ENCODE measurements at regions not wholly inside any gene's neighbourhood (a gene's known extent, or its start where the extent isn't known, plus 50 kb on each side); places are given as distances from the start of the nearest gene placed in this dataset.

- TF ChIP-seq POLR2A (IDR thresholded peaks at IDR 0.05; ENCODE audit: extremely low read depth, insufficient read length) (no peak), MYC (IDR thresholded peaks at IDR 0.05; ENCODE audit: low read depth, low read length) (no peak), MAX (IDR thresholded peaks at IDR 0.05; ENCODE audit: low read depth, low read length) (no peak)
- TF ChIP-seq, protein P1, sequence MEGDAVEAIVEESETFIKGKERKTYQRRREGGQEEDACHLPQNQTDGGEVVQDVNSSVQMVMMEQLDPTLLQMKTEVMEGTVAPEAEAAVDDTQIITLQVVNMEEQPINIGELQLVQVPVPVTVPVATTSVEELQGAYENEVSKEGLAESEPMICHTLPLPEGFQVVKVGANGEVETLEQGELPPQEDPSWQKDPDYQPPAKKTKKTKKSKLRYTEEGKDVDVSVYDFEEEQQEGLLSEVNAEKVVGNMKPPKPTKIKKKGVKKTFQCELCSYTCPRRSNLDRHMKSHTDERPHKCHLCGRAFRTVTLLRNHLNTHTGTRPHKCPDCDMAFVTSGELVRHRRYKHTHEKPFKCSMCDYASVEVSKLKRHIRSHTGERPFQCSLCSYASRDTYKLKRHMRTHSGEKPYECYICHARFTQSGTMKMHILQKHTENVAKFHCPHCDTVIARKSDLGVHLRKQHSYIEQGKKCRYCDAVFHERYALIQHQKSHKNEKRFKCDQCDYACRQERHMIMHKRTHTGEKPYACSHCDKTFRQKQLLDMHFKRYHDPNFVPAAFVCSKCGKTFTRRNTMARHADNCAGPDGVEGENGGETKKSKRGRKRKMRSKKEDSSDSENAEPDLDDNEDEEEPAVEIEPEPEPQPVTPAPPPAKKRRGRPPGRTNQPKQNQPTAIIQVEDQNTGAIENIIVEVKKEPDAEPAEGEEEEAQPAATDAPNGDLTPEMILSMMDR (IDR thresholded peaks at IDR 0.05; ENCODE audit: low read depth, low read length), result no peak
- H3K4me3 ChIP-seq (ENCODE audit: low read depth, low read length), result no peak overlapping the region
- DNase-seq (ENCODE audit: low read depth), result no peak
These were observed 1361.3 kb downstream of the UQCRFS1 start for GRCh38 chr19:27851543-27852060.

DNA sequence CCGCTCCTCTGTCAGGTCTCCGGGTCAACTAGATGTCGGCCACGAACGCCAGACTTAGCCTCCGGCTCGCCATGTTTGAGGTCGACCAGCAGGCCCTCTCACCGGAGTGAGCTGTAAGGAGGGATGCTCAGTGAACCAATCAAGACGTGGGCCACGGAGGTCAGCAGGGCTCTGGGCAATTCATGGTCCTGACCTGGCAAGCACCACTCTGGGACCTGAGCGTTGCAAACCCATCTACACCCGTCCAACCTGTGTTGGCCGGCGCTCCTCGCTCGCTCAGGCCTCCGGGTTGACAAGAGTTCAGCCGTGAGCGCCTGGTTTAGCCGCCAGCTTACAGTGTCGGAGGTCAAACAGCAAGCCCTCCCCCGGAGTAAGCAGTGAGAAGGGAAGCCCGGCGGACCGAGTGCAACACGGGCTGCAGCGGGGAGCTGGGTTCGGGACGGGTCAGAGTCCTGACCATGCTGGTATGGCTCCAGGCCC lies 1361.9 kb downstream of the UQCRFS1 start:
- TF ChIP-seq MYC (IDR thresholded peaks at IDR 0.05; ENCODE audit: low read depth, low read length) (no peak), POLR2A (IDR thresholded peaks at IDR 0.05; ENCODE audit: extremely low read depth, insufficient read length) (no peak), MAX (IDR thresholded peaks at IDR 0.05; ENCODE audit: low read depth, low read length) (no peak)
- TF ChIP-seq, protein P1 (IDR thresholded peaks at IDR 0.05; ENCODE audit: low read depth, low read length), result no peak
- no peak overlapping the region for H3K4me3 ChIP-seq (ENCODE audit: low read depth, low read length)
- no peak for DNase-seq (ENCODE audit: low read depth)

DNA sequence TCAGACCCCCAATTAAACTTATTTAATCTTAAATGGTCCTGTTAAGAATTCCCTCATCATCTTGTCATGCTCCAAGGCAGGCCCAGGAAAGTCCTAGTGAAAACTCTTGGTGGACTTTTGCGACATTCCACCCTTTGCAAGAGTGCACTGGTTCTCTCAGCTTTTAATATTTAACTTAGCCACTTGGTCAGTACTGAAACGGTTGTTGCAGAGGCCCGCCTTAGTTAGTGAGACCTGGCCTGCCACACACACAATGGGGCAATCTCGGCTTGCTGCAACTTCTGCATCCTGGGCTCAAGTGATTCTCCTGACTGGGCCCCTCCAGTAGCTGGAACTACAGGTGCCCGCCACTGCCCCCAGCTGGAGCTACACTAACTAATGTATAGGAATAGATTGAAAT lies 1366.0 kb downstream of the UQCRFS1 start:
- DNase-seq (ENCODE audit: low read depth), result no peak
- TF ChIP-seq MYC (IDR thresholded peaks at IDR 0.05; ENCODE audit: low read depth, low read length) (no peak), POLR2A (IDR thresholded peaks at IDR 0.05; ENCODE audit: extremely low read depth, insufficient read length) (no peak), MAX (IDR thresholded peaks at IDR 0.05; ENCODE audit: low read depth, low read length) (no peak)
- TF ChIP-seq, protein P1 (IDR thresholded peaks at IDR 0.05; ENCODE audit: low read depth, low read length), result no peak
- no peak overlapping the region for H3K4me3 ChIP-seq (ENCODE audit: low read depth, low read length)

DNA sequence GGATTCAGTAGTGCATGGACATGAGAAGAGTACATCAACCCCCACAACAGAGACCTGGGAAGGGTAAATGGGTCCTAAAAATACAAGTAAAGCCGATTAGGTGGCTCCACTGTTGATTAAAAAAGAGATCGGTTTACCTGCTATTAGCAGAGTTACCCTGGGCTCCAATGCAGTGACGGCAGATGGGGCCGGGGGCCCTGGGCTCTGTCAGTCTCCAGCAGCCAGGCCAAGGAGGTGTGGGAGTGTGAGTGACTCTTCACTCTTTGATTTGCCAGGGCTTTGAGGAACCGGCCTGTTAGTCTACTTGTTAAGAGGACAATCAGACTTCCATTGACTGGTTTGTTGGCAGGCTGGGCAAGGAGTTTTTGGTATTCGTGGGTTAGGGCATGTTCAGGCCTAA lies 1368.7 kb downstream of the UQCRFS1 start:
- no peak overlapping the region for H3K4me3 ChIP-seq (ENCODE audit: low read depth, low read length)

DNA sequence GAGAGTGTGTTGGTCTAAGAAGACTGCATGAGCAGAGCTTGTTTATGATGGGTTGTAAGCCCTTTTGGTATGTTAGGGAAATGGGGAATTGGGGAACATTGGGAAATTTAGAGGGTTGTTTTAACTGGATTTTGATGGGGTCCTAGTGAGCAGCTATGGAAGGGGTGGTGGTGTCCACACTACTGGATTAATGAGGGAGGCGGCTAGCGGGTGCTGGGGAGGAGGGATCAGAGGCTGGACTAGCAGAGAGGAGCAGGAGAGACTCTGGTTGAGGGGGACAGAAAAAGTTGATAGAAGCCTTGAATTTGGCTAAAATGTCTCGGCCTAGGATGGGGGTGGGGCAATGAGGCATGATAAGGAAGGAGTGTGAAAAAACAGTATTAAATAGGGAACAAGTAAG lies 1369.1 kb downstream of the UQCRFS1 start:
- no peak overlapping the region for H3K4me3 ChIP-seq (ENCODE audit: low read depth, low read length)
- TF ChIP-seq, protein P1 (IDR thresholded peaks at IDR 0.05; ENCODE audit: low read depth, low read length), result no peak
- TF ChIP-seq MAX (IDR thresholded peaks at IDR 0.05; ENCODE audit: low read depth, low read length) (no peak), POLR2A (IDR thresholded peaks at IDR 0.05; ENCODE audit: extremely low read depth, insufficient read length) (no peak), MYC (IDR thresholded peaks at IDR 0.05; ENCODE audit: low read depth, low read length) (no peak)
- no peak for DNase-seq (ENCODE audit: low read depth)

More for the DNA sequence above, 1368.7 kb downstream of the UQCRFS1 start:
- TF ChIP-seq, protein P1 (IDR thresholded peaks at IDR 0.05; ENCODE audit: low read depth, low read length), result no peak
- TF ChIP-seq POLR2A (IDR thresholded peaks at IDR 0.05; ENCODE audit: extremely low read depth, insufficient read length) (no peak), MYC (IDR thresholded peaks at IDR 0.05; ENCODE audit: low read depth, low read length) (no peak), MAX (IDR thresholded peaks at IDR 0.05; ENCODE audit: low read depth, low read length) (no peak)
- peak; percentile 2 for DNase-seq (ENCODE audit: low read depth)
